ENCODE measurements at regions not wholly inside any gene's neighbourhood (a gene's known extent, or its start where the extent isn't known, plus 50 kb on each side); places are given as distances from the start of the nearest gene placed in this dataset.

- TF ChIP-seq CHD7 (IDR thresholded peaks at IDR 0.05; ENCODE audit: insufficient replicate concordance, low read length) (no peak), E2F6 (IDR thresholded peaks at IDR 0.05) (no peak), KDM4A (IDR thresholded peaks at IDR 0.05; ENCODE audit: low read depth, low read length, severe bottlenecking) (no peak), FOSL1 (IDR thresholded peaks at IDR 0.05; ENCODE audit: insufficient read depth, low read depth, low read length) (no peak), JUN (IDR thresholded peaks at IDR 0.05; ENCODE audit: low read depth, low read length) (no peak), CTCF (IDR thresholded peaks at IDR 0.05; ENCODE audit: control extremely low read depth in 1 of 3, insufficient read depth in 1 of 3, low read depth in 1 of 3, low read length in 3 of 3) (no peak), MAX (IDR thresholded peaks at IDR 0.05) (no peak)
Measured at GRCh38 chr3:76969471-76969870, 70.4 kb upstream of the ROBO2 start (continued).

Data from H1 (cell line).